Fibroblast of the aortic adventitia (primary cell): ENCODE measurements at regions not wholly inside any gene's neighbourhood (a gene's known extent, or its start where the extent isn't known, plus 50 kb on each side); places are given as distances from the start of the nearest gene placed in this dataset.

Experiments
- DNase-seq: peaks from one replicate; pipeline ENCODE4 v3.0.0-alpha.2; 2010; ENCODE audit warnings: low read depth
- H3K4me3 ChIP-seq: 2 replicates; pipeline ENCODE4 v1.5.1; 2011; ENCODE audit warnings: low read depth, mild to moderate bottlenecking, control low read depth, low read length, moderate library complexity
- TF ChIP-seq, protein P1 (sequence below): IDR thresholded peaks from 2 replicates; pipeline ENCODE4 v1.5.1; 2011; ENCODE audit warnings: mild to moderate bottlenecking, low read length, control low read depth, inconsistent platforms; ENCODE audit not compliant: insufficient read depth

DNA sequence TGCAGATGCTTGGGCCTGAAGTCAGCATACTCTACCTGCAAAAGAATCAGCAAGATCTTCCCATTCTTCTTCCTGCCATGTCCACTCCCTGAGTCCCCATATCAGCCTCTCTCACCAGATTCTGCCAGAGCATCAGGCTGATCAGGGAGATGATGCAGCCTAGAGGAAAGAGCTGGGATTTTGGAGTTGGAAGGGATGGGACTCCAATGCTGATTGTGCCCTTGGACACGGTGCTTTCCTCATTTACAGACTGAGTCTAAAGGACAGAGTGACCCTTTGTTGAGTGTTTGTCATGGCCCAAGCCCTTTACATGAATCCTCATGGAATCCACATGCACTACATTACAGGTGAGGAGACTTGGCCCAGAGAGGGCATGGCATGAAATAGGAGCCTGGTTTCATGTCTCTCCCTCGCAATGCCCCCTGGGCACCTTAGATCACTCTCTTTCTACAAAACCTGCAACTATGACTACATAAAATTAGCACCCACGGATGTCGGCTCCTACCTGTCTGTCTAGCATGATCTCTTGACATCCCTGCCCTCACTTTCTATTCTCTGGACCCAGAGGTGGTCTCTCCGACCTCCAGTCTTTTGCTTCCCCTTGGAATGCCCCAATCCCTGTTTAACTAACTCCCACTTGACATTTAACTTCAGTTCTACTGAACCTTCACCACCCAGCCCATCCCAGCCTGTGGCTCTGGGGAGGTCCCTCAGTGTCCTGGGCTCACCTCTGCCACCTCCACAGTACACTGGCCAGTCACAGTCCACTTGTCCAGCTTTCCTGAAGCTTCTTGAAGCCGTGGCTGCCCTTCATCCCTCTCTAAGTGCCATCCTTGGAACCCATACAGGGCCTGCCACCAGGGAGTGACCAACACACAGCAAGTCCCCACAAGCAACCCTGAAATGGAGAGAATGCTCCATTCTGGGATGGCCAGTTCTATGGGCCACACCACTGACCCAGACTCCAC is 173.5 kb downstream of the ABHD5 start:
- DNase-seq: no peak
- no peak overlapping the region for H3K4me3 ChIP-seq
- TF ChIP-seq, protein P1, sequence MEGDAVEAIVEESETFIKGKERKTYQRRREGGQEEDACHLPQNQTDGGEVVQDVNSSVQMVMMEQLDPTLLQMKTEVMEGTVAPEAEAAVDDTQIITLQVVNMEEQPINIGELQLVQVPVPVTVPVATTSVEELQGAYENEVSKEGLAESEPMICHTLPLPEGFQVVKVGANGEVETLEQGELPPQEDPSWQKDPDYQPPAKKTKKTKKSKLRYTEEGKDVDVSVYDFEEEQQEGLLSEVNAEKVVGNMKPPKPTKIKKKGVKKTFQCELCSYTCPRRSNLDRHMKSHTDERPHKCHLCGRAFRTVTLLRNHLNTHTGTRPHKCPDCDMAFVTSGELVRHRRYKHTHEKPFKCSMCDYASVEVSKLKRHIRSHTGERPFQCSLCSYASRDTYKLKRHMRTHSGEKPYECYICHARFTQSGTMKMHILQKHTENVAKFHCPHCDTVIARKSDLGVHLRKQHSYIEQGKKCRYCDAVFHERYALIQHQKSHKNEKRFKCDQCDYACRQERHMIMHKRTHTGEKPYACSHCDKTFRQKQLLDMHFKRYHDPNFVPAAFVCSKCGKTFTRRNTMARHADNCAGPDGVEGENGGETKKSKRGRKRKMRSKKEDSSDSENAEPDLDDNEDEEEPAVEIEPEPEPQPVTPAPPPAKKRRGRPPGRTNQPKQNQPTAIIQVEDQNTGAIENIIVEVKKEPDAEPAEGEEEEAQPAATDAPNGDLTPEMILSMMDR: no peak

DNA sequence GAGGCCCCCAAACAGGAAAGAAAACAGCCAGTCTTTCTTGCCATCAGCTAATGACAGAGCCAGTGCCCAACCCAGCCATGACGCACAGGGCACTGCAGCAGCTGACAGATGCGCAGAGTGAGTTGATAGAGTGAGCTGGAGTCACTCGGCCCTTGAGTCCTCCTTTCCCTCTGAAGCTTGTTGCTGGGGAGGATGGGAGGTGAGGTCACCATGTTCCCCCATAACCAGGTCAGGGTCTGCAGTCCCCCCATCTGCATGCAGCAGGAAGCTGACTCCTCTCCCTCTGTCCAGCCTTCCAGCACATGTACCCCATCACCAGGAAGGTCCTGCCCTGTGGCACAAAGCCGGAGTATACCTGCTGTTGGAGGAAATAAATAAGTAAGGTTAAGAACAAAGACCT is 174.6 kb downstream of the ABHD5 start:
- DNase-seq: no peak

DNA sequence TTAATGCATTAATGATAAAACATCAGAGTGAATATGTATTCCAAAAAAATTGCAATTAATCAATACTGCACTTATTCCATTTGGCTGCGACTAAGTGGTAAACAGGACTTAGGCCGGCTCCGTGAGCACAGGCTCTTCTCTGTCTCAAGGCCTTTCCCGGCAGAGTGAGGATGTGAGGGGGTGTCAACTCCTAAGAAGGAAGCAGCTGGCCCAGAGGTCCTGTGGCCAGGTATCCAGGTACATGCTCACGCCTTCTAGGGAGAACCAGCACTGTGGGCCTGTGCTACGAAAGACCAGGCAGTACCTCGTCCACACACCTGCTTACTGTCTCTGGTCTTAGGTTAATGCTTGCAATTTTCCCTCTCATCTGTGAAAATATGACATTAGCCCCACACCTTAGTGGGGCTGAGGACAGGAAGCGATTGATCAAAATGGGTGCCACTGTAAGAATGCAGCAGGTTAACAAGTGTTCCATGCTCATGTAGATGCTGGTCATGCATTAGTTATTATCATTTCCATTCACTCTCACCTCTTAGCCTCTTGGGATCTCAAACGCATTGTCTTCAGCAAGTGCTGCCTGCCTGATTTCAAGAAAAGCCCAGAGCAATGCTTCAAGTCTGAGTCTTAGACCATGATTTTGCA is 175.3 kb downstream of the ABHD5 start:
- H3K4me3 ChIP-seq: no peak overlapping the region
- no peak for DNase-seq
- TF ChIP-seq, protein P1: no peak

More for the DNA sequence above, 174.6 kb downstream of the ABHD5 start:
- TF ChIP-seq, protein P1: no peak
- H3K4me3 ChIP-seq: no peak overlapping the region

DNA sequence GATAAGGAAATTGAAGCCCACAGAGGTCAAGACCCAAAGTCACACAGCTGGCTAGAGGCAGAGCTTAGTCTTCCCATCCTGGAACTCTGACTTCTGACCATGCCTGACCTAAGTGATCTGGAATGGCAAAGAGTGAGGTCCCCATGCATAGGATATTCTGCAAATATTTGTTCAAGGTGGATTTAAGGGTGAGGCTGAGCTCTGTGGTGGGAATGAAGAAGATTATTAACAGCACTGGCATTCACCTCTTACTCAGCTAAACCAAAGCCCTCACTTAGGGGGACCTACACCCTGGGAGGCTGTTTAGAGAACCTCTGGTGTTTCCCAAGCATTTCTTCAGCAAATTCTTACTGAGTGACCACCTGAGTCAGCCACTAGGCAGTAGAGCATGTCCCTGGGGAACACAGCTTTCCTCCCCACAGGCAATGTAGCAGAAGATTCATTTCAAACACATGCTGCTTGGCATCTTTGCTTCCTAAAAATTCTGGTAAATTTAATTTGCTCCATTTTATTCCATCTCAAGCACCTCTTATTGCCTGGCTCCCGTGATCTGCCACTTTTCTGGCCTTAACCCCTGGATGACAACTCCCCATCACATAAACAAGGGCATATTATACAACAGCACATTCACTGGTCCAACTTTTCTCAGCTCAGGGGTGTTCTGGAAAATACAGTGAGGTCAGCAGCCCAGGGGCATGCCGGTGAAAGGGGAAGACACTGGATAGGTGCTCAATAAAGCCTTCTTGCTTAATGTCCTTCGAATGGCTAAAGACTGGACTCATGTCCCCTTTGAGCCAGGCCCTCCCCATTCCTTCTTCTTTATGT is 176.0 kb downstream of the ABHD5 start:
- DNase-seq: peak; percentile 84
- no peak overlapping the region for H3K4me3 ChIP-seq
- TF ChIP-seq, protein P1: no peak

DNA sequence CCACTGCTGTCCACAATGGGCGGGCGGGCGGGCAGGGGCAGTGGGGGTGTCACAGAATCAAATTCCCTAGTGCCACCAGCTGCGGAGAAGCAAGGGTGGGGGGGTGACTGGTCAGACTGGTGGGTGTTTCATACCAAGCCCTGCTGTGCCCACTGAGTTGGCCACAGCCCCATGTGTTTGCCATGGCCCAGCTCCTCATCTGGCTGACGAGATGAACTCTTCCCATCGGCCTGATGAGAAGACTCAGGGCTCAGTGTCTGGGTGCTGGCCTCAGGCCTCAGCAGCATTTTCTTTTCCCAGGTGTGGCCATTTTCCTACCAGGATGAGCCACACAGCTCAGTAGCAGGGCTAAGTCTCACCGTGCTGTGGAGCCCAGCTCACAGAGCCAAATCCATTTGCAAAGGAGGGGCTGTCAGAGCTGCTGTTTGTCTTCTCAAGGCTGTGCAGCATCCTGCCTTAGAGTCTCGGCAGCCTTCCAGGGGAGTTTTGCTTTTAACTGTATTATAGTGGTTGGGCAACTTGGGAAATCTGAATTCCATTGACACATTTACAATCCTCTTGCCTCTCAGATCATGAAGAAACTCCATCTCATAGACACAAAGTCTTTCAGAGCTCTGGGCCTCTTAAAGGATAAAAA is 176.8 kb downstream of the ABHD5 start:
- peak; percentile 88 for DNase-seq
- TF ChIP-seq, protein P1: no peak
- H3K4me3 ChIP-seq: no peak overlapping the region

DNA sequence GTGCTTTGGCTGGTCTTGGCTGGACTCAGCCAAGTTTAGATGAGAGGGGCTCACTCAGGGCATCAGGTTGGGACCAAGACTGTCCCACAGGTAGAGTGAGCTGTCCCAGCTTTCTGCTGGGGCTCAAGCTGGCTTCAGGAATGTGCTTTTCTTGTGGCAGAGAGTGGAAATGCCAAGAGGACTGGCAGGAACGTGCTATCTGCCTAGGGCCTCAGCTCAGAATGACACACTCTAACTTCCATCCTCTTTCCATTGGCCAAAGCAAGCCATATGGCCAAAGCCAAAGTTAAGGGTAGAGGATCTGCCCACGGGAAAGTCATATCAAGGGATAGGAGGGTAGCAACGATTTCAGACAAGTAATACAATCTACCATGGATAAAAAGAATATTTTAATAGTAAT is 178.8 kb downstream of the ABHD5 start:
- TF ChIP-seq, protein P1: no peak
- no peak for DNase-seq
- no peak overlapping the region for H3K4me3 ChIP-seq
